ENCODE measurements at regions not wholly inside any gene's neighbourhood (a gene's known extent, or its start where the extent isn't known, plus 50 kb on each side); places are given as distances from the start of the nearest gene placed in this dataset.

DNA sequence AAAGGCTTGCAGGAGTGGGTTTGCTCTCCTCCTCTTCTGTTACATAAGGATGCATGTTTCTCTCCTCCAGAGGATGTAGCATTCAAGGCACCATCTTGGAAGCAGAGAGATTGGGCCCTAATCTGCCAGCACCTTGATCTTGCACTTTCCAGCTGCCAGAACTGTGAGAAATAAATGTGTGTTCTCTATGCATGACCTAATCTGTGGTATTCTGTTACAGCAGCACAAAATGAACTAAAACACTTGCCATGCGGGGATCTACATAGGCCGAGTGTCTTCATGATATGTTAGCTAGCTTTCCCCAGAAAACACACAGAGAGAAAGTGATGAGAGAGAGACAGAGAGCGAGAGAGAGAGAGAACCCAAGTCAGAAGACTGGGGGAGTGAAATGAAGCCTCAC is 273.5 kb downstream of the UTP18 start:
- TF ChIP-seq EZH2 (IDR thresholded peaks at IDR 0.05; ENCODE audit: low read depth) = no peak
- TF ChIP-seq, protein P1, sequence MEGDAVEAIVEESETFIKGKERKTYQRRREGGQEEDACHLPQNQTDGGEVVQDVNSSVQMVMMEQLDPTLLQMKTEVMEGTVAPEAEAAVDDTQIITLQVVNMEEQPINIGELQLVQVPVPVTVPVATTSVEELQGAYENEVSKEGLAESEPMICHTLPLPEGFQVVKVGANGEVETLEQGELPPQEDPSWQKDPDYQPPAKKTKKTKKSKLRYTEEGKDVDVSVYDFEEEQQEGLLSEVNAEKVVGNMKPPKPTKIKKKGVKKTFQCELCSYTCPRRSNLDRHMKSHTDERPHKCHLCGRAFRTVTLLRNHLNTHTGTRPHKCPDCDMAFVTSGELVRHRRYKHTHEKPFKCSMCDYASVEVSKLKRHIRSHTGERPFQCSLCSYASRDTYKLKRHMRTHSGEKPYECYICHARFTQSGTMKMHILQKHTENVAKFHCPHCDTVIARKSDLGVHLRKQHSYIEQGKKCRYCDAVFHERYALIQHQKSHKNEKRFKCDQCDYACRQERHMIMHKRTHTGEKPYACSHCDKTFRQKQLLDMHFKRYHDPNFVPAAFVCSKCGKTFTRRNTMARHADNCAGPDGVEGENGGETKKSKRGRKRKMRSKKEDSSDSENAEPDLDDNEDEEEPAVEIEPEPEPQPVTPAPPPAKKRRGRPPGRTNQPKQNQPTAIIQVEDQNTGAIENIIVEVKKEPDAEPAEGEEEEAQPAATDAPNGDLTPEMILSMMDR (conservative IDR thresholded peaks at IDR 0.05) = no peak
